ENCODE measurements at regions not wholly inside any gene's neighbourhood (a gene's known extent, or its start where the extent isn't known, plus 50 kb on each side); places are given as distances from the start of the nearest gene placed in this dataset.
"Not testable (repeated sequence)": the region's sequence is repeated elsewhere in the genome, so short reads cannot be mapped to it uniquely, and the experiment has no call there.

GRCh38 chr5:2105141-2105540 is 222.4 kb upstream of the IRX4 start:
- peak; percentile 37 for DNase-seq (ENCODE audit: low read depth)

- no peak for DNase-seq (ENCODE audit: low read depth)
Measured at GRCh38 chr5:2103940-2104339, 221.2 kb upstream of the IRX4 start.

GRCh38 chr5:2102819-2103776 is 220.4 kb upstream of the IRX4 start:
- DNase-seq (ENCODE audit: low read depth): peak; percentile 57

GRCh38 chr5:2101685-2102084 is 219.0 kb upstream of the IRX4 start:
- no peak for DNase-seq (ENCODE audit: low read depth)

GRCh38 chr5:2096887-2097505 is 214.3 kb upstream of the IRX4 start:
- DNase-seq (ENCODE audit: low read depth): no peak

GRCh38 chr5:2095011-2095410 is 212.3 kb upstream of the IRX4 start:
- peak; percentile 74 for DNase-seq (ENCODE audit: low read depth)

GRCh38 chr5:2094616-2094995 is 211.9 kb upstream of the IRX4 start:
- DNase-seq (ENCODE audit: low read depth): no peak

GRCh38 chr5:2093859-2094615 is 211.3 kb upstream of the IRX4 start:
- peak; percentile 84 for DNase-seq (ENCODE audit: low read depth)

- DNase-seq (ENCODE audit: low read depth): no peak
Measured at GRCh38 chr5:2091921-2092320, 209.2 kb upstream of the IRX4 start.

- no peak for DNase-seq (ENCODE audit: low read depth)
Measured at GRCh38 chr5:2087980-2088379, 205.3 kb upstream of the IRX4 start.

- DNase-seq (ENCODE audit: low read depth): no peak
Measured at GRCh38 chr5:2075365-2075764, 192.6 kb upstream of the IRX4 start.

- no peak for DNase-seq (ENCODE audit: low read depth)
Measured at GRCh38 chr5:2071562-2071961, 188.8 kb upstream of the IRX4 start.

GRCh38 chr5:2070787-2071186 is 188.1 kb upstream of the IRX4 start:
- peak; percentile 19 for DNase-seq (ENCODE audit: low read depth)

- peak; percentile 59 for DNase-seq (ENCODE audit: low read depth)
Measured at GRCh38 chr5:2068531-2068930, 185.8 kb upstream of the IRX4 start.

- DNase-seq (ENCODE audit: low read depth): no peak
Measured at GRCh38 chr5:2066373-2066772, 183.6 kb upstream of the IRX4 start.

GRCh38 chr5:2063380-2063779 is 180.7 kb upstream of the IRX4 start:
- DNase-seq (ENCODE audit: low read depth): not testable (repeated sequence)

GRCh38 chr5:2052687-2053086 is 170.0 kb upstream of the IRX4 start:
- DNase-seq (ENCODE audit: low read depth): no peak

GRCh38 chr5:2049876-2050275 is 167.2 kb upstream of the IRX4 start:
- no peak for DNase-seq (ENCODE audit: low read depth)

GRCh38 chr5:2048664-2049063 is 165.9 kb upstream of the IRX4 start:
- peak; percentile 34 for DNase-seq (ENCODE audit: low read depth)

- DNase-seq (ENCODE audit: low read depth): no peak
Measured at GRCh38 chr5:2047341-2047927, 164.7 kb upstream of the IRX4 start.

GRCh38 chr5:2044041-2044440 is 161.3 kb upstream of the IRX4 start:
- DNase-seq (ENCODE audit: low read depth): no peak

- DNase-seq (ENCODE audit: low read depth): no peak
Measured at GRCh38 chr5:2039180-2039531, 156.4 kb upstream of the IRX4 start.
